Brain microvascular endothelial cell (primary cell): ENCODE measurements at regions not wholly inside any gene's neighbourhood (a gene's known extent, or its start where the extent isn't known, plus 50 kb on each side); places are given as distances from the start of the nearest gene placed in this dataset.
"Not testable (repeated sequence)": the region's sequence is repeated elsewhere in the genome, so short reads cannot be mapped to it uniquely, and the experiment has no call there.

Experiments used
- DNase-seq: peaks from one replicate; pipeline ENCODE4 v3.0.0-alpha.2; 2020
- H3K27ac ChIP-seq: fragments of 250-450 bp; sonication (Bioruptor Pico); 2 replicates; pipeline ENCODE4 v1.5.1; 2020; ENCODE audit warnings: mild to moderate bottlenecking, moderate library complexity
- H3K27me3 ChIP-seq: fragments of 250-450 bp; sonication (Bioruptor Pico); replicated peaks from 2 replicates; pipeline ENCODE4 v1.5.1; 2020; ENCODE audit warnings: mild to moderate bottlenecking
- H3K36me3 ChIP-seq: fragments of 250-450 bp; sonication (Bioruptor Pico); replicated peaks from 2 replicates; pipeline ENCODE4 v1.5.1; 2020; ENCODE audit warnings: mild to moderate bottlenecking
- H3K4me3 ChIP-seq: 2 replicates; pipeline ENCODE4 v1.5.1; 2011; ENCODE audit warnings: low read depth, mild to moderate bottlenecking, control low read depth, low read length, moderate library complexity
- CTCF ChIP-seq: IDR thresholded peaks from 2 replicates; pipeline ENCODE4 v1.5.1; 2011; ENCODE audit warnings: low read depth, mild to moderate bottlenecking, moderate library complexity, low read length, control low read depth, inconsistent platforms; ENCODE audit errors: missing control alignments
- in situ Hi-C: cut with HindIII; loops from 2 replicates; pipeline ENCODE4 v1.10.0; 2017; ENCODE audit warnings: low sequenced_read_pairs, low pct_ligation_motif_present

GRCh38 chr13:90833951-90834350 is 513.5 kb upstream of the MIR17HG start:
- Histone ChIP-seq H3K4me3 (no peak overlapping the region), H3K36me3 (no peaks in the 10 kb centered on the region), H3K27ac (no peak overlapping the region), H3K27me3 (no peaks in the 10 kb centered on the region)
- in situ Hi-C loops: no loop called here
- no peak for DNase-seq
- TF ChIP-seq CTCF: no peak

- no peak overlapping the region for H3K27ac ChIP-seq
- DNase-seq: no peak
- in situ Hi-C loops: no loop called here
- H3K27me3 ChIP-seq: no peaks in the 10 kb centered on the region
- no peak for TF ChIP-seq CTCF
- no peak overlapping the region for H3K4me3 ChIP-seq
- no peaks in the 10 kb centered on the region for H3K36me3 ChIP-seq
Measured at GRCh38 chr13:90834700-90835099, 512.8 kb upstream of the MIR17HG start.

GRCh38 chr13:90835826-90836225 is 511.7 kb upstream of the MIR17HG start:
- H3K27me3 ChIP-seq: no peaks in the 10 kb centered on the region
- no peak for DNase-seq
- TF ChIP-seq CTCF: no peak
- in situ Hi-C loops: no loop called here
- no peak overlapping the region for H3K27ac ChIP-seq
- no peak overlapping the region for H3K4me3 ChIP-seq
- H3K36me3 ChIP-seq: no peaks in the 10 kb centered on the region

GRCh38 chr13:90838317-90838960 is 509.0 kb upstream of the MIR17HG start:
- no peak overlapping the region for H3K27ac ChIP-seq
- in situ Hi-C loops: no loop called here
- H3K4me3 ChIP-seq: no peak overlapping the region
- no peaks in the 10 kb centered on the region for H3K27me3 ChIP-seq
- no peak for TF ChIP-seq CTCF
- no peak for DNase-seq
- H3K36me3 ChIP-seq: no peaks in the 10 kb centered on the region

- H3K4me3 ChIP-seq: no peak overlapping the region
- no peak for DNase-seq
- no peak for TF ChIP-seq CTCF
- no peak overlapping the region for H3K27ac ChIP-seq
- in situ Hi-C loops: no loop called here
- H3K27me3 ChIP-seq: no peaks in the 10 kb centered on the region
- no peaks in the 10 kb centered on the region for H3K36me3 ChIP-seq
Measured at GRCh38 chr13:90839061-90839460, 508.4 kb upstream of the MIR17HG start.

GRCh38 chr13:90846936-90847335 is 500.6 kb upstream of the MIR17HG start:
- DNase-seq: no peak
- Histone ChIP-seq H3K36me3 (no peaks in the 10 kb centered on the region), H3K27ac (no peak overlapping the region), H3K27me3 (no peaks in the 10 kb centered on the region), H3K4me3 (no peak overlapping the region)
- in situ Hi-C loops: no loop called here
- TF ChIP-seq CTCF: no peak

- in situ Hi-C loops, H3K36me3 ChIP-seq, H3K27ac ChIP-seq, H3K4me3 ChIP-seq, DNase-seq, H3K27me3 ChIP-seq: not testable (repeated sequence)
Measured at GRCh38 chr13:90853666-90854065, 493.8 kb upstream of the MIR17HG start.
